ENCODE measurements at regions not wholly inside any gene's neighbourhood (a gene's known extent, or its start where the extent isn't known, plus 50 kb on each side); places are given as distances from the start of the nearest gene placed in this dataset.

DNA sequence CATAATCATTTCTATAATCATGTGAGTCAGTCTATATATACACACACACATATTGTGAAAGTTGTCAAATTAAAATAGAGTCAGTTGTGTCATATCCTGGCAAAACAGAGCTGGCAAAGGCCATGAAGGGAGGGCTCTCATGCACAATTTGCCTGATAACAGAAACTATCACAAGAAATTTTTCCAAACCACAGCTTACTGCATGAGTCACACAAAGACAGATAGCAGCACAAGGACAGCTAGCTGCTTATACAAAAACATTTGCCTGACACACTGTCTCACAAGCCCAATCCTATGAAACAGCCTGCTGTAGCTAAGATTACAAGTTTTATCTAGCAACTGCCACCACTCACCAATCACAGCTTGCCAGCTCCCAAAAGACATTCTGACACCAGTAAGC, 848.5 kb upstream of the MAN1A1 start:
- TF ChIP-seq RAD21 (IDR thresholded peaks at IDR 0.05; ENCODE audit: low read length) (no peak), CTCF (conservative IDR thresholded peaks at IDR 0.05; ENCODE audit: low read depth, low read length) (no peak), NFE2L2 (IDR thresholded peaks at IDR 0.05; ENCODE audit: low read depth, low read length) (no peak), POLR2A (IDR thresholded peaks at IDR 0.05; ENCODE audit: low read depth, low read length) (no peak), SMC3 (IDR thresholded peaks at IDR 0.05; ENCODE audit: low read depth, low read length) (no peak), FOS (IDR thresholded peaks at IDR 0.05; ENCODE audit: low read depth, low read length) (no peak), RFX5 (IDR thresholded peaks at IDR 0.05; ENCODE audit: low read depth, low read length) (no peak), USF2 (IDR thresholded peaks at IDR 0.05; ENCODE audit: low read depth, low read length) (no peak), RCOR1 (IDR thresholded peaks at IDR 0.05; ENCODE audit: insufficient replicate concordance, low read length) (no peak), ELK1 (IDR thresholded peaks at IDR 0.05; ENCODE audit: borderline replicate concordance, low read depth, low read length) (no peak), MXI1 (IDR thresholded peaks at IDR 0.05; ENCODE audit: borderline replicate concordance, low read depth, low read length) (no peak), MAZ (IDR thresholded peaks at IDR 0.05; ENCODE audit: borderline replicate concordance, low read depth, low read length) (no peak), CHD1 (IDR thresholded peaks at IDR 0.05; ENCODE audit: low read depth, low read length) (no peak), CEBPB (IDR thresholded peaks at IDR 0.05; ENCODE audit: low read depth, low read length) (no peak)

Data from IMR-90 (cell line).